ENCODE measurements at regions not wholly inside any gene's neighbourhood (a gene's known extent, or its start where the extent isn't known, plus 50 kb on each side); places are given as distances from the start of the nearest gene placed in this dataset.

DNA sequence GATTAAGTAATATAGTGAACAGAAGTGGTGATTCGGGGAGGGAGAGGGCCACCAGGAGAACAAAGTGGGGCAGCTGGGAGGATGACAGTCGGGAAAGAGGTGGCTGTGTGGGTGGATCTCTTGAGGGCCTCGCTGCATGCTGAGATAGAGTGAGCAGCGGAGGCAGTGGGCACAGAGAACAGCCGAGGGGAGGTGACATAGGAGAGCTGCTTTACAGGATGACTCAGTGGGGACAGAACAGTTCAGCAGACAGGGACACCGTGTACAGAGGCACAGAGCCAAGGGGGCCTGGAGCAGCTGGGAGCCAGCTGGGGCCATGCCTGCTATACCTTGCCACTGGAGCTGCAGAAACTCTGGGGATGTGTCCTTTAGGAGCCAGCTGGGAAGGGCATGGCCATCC, 273.9 kb downstream of the GADD45G start:
- DNase-seq (ENCODE audit: low read depth, low spot score) = peak; percentile 44

DNA sequence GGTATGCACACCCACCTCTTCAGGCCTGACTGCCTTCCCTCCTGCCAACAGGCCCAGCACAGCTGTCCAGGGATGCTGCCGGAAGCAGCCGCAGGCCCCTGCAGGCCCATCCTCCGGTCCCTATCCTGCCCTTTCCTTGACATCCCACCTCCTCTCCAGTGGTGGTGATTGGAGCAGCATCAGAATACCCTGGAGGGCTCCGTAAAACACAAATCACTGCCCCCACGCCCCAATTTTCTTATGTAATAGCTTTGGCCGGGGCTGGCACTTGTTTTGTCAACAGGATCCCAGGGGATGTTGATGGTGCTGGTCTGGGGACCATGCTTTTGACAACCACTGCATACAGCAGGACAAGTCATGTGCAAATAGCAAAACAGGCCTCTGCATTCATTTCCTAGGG, 274.5 kb downstream of the GADD45G start:
- DNase-seq (ENCODE audit: low read depth, low spot score) = no peak

DNA sequence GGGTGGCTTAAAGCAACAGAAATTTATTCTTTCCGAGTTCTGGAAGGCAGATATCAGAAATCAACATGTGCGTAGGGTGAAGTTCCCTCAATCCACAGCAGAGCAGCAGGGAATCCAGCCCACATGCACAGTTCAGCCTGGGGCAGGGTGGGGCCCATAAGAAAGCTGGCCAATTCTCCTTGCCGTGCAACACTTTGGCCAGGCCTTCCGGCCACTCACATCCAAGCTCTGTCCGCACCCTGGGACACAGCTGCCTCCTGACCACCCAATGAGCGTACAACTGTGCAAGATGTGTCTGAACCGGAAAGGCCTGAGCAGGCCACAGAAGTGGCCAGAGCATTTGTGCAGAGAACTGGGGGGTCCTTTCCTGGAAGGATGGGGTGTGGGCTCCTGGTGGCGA, 274.9 kb downstream of the GADD45G start:
- no peak for DNase-seq (ENCODE audit: low read depth, low spot score)

DNA sequence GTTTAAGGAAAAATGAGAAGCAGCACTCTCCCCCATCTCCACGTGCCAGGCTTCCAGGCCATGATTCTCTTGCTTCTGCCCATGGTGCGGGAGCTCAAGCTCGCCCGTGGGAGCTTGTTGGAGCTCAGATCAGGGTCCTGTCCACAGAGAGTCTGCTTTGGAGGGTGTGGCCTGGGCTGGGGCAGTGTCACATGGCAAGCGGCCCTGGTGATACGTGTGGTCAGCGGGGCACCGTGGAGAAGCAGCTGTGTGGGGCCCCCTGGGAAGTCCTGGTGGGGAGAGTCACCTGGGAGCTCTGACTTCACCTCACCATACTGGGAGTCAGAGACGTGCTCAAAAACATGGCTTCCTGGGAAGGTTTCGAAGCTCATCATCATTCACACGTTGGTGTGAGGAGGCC, 275.3 kb downstream of the GADD45G start:
- DNase-seq (ENCODE audit: low read depth, low spot score) = no peak

DNA sequence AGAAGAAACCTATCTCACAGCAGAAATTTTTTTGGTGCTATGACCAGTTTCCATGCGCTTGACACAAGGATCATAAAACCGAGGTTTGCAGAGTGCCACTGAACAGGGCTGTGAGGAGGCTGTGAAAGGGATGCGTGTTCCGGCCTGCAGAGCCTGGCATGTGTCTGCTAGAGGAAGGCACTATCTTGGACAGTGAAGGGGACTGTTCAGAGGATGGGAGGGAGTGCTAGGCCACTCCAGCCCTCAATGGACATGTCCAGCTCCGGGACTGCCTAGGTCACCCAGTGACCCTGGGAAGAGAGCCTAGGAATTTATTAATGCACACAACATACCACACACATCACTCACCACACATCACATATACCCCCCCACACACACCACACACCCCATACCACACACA, 275.9 kb downstream of the GADD45G start:
- DNase-seq (ENCODE audit: low read depth, low spot score) = no peak

DNA sequence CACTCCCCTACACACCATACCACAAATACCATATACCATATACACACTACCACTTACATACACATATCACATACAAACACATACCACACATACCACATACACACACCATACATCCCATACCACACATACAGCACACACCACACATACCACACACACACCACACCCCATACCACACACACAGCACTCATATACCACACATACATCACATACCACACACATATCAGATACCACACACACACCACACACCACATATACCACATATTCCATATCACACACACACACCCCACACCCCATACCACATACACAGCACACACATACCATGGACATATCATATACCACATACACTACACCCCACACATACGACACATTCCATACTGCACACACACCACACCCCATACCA, 276.6 kb downstream of the GADD45G start:
- no peak for DNase-seq (ENCODE audit: low read depth, low spot score)

DNA sequence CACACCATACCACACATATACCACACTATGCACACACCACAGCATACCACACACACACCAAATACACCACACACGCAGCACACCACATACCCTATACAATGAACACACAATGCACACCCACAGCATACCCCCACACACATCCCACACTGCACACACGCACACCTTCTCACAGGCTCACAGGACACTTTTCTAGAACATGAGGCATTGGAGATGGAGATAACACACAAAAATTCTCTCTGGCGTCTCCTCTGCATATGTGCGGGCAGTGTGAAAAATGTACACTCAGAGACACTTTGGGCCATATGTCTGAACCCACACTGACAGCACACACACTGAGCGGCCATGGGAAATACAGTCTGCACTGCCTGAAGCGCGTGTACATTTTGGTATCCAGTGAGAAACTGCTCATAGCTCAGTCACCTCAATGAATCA, 278.1 kb downstream of the GADD45G start:
- DNase-seq (ENCODE audit: low read depth, low spot score) = no peak

DNA sequence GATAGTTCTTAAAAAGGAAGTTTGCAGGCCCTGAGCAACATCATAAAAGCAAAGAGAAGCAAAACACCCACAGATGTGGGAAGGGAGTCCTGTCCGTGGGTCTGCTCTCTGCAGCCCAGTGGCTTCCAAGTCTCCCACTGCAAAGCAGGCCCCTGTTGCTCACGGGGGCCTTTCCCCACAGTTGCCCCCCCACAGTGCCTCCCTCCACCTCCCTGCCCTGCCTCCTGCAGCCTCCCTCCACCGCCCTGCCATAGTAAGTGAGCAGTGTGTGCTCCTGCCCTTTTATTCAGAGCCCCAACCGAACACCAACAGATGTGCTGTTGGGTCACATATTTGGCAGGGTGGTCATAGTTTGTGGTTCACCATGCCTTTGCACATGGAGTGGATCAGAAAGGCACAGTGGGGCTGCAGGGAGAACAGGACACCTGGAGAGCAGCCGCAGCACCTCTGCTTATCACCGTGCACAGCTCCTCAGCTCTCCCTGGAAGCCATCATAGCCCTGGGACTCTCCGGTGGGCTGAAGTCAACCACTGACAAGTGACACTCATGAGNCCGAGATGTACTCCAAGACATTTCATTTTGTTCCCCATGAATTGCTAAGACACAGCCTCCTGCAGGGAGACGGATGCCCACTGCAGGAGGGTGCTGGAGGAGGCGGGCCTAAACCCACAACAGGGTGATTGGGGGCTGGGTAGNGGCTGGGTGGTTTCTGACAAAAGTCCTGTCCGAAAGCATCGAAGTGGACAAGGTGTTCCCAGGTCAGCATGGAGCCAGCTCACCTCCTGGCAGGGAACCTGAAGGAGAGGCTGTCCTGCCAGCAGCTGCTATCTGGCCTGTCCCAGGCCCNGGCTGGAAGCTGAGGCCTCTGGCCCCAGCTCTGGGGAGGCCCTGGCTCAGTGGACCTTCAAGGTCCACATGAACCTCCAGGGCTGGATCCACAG, 278.9 kb downstream of the GADD45G start:
- no peak for DNase-seq (ENCODE audit: low read depth, low spot score)

DNA sequence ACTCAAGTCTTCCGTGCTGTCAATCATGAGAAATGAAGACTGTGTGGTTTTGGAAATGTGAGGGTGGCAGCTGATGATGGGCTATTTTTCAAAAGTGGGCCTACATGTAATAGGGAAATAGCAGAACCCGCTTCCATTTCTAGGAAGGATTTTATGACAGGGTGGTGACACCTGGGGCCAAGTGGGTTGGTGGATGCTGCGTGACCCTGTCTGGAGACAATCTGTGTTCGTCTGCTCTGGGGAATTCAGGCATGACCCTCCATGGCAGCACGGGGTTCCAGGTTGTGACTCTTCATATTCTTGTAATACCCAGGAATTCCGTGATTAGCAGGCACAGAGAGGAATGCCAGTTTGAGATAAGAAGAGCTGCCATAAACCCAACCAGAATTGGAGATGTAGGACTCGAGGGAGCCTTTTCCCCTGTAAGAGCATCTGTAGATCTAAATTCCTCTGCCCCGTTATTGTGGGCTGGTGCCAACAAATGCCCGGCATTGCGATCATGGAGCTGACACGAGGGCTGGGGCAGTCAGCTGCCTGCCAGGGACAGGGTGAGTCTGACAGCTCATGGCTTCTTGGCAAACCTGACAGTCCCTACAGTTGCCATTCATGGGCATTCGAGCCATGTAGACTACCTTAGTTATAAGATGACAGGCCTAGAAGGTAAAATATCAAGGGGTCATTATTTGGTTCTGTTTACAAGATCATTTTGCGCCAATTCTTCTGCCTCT, 279.7 kb downstream of the GADD45G start:
- DNase-seq (ENCODE audit: low read depth, low spot score) = peak; percentile 50

DNA sequence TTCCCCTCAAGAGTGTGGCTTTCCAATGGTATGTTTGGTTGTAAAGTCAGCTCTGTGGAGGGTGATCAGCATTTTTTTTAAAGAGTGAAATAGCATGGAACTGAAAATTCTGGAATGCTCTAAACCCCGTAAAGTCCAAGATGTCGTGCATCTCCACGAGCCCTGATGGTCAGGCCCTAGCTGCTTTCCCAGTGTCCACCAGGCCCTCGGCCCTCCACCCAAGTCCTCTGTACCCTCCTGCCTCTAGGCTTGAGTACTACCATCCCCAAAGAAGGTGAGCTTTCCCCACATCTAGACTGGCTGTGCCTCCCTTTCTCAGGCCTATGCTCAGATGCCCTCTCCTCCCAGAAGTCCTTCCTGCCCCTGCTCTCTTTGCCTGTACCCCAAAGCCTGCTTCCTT, 280.3 kb downstream of the GADD45G start:
- DNase-seq (ENCODE audit: low read depth, low spot score) = no peak

DNA sequence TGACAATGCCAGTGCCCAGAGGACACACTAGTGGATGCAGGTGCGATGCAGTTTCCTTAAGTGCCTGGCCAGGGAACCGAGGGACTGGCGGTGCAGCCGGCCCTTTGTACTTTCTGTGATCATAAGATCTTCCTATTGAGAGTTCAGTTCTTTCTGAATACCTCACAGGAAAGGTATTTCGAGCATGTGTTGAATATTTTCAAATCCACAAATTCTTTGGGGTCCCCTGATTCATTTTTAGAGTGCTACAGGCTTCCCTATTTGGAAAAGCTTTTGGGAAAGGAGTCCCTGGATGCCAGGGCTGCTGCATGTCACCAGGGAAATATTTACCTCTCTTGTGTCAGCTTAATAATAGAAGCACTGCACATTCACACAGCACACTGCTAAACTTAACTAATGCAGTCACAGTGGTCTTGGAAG, 281.5 kb downstream of the GADD45G start:
- DNase-seq (ENCODE audit: low read depth, low spot score) = peak; percentile 77

DNA sequence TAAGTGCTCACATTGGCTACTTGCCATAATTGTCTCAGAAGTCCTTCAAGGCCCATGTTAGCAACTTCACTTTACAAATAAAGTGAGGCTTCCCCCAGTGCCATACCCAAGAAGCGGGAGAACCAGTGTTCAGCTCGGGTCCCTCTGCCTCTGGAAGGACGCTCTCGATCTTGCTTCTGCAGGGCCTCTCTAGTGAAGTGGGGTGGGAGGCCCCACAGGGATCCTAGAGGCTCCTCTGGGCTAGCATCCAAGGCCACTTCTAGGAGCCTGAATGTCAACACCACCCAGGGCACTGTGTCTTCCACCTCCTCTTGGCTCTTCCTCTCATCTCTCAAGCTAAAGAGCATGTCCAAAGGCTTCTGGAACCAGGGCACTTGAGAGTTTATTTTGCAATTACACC, 282.5 kb downstream of the GADD45G start:
- DNase-seq (ENCODE audit: low read depth, low spot score) = no peak

DNA sequence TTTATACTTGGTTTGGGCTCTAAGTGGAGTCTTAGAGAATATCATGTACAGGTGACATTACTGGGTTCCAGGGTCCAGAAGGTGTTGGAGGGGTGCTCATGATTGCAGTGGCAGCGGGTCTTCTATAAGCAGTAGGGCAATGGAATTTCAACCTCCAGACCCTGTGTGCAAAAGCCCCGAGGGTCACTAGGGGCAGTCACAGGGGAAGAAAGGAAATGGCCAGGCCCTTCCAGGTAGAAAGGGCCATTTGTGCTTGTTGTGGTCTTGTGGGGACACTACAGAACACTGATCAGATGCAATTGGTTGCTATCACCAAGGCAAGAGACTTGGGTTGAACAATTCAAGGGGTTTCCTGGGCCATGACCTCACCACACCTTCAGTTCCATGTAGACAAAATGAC, 283.4 kb downstream of the GADD45G start:
- DNase-seq (ENCODE audit: low read depth, low spot score) = no peak

DNA sequence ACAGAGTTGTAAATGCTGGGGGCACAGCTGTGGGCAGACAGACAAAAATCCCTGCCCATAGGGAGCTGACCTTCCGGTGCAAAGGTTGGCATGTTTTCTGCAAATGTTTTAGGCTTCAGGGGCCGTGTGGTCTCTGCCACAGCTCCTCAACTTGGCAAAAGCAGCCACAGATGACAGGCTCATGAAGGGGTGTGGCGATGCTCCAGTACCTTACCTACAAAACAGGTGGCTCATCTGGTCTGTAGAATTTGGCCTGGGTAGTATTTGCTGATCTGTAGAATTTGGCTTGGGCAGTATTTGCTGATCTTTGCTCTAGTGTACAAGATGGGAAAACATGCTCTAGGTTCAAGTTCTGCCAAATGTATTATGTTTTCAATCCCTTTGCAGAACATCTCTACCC, 283.9 kb downstream of the GADD45G start:
- DNase-seq (ENCODE audit: low read depth, low spot score) = no peak

DNA sequence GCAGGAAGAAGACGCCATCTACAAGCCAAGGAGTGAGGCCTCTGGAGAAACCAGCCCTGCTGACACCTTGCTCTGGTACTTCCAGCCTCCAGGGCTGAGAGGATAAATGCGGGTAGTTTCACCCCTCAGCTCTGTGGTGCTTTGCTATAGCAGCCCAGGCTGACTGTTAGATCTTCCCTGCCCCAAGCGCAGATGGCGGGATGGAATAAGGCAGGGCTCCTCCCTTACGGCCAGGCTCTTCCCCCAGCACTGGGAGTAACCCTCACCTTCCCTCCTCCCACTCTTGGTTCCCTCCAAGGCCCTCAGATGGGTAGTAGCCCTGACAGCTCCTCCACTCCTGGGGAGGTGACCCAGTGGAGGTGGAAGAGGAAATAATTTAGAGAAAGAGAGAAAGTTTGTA, 285.1 kb downstream of the GADD45G start:
- no peak for DNase-seq (ENCODE audit: low read depth, low spot score)

DNA sequence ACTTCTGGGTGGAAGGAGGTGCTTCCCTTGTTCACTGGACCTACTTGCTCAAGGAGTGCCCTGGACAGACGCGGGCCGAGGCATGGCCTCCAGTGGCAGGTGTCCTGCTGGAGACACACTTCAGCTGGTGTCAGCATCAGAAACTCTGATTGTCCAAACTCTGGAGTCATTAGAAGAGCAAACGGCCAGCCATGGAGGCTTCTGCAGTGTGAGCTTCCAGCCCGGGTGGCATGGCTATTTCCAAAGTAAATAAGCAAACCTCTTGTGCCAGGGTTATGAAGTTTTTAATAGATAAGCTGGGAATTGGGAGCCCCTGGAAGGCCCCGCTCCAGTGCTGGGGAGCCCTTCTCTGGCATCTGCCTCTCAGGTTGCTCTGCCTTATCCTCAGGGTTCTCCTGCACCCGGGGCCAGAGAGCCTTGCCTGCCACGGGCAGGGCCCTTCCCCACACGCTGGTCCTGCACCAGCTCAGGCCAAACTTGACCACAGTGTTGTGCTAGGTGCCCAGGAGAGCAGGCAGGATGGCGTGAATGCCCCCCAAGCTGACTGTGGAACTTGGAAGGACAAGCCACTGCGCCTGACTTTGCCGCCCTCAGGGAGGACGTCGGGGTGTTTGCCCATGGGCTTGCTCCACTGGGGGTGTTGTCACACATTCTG, 285.6 kb downstream of the GADD45G start:
- no peak for DNase-seq (ENCODE audit: low read depth, low spot score)

DNA sequence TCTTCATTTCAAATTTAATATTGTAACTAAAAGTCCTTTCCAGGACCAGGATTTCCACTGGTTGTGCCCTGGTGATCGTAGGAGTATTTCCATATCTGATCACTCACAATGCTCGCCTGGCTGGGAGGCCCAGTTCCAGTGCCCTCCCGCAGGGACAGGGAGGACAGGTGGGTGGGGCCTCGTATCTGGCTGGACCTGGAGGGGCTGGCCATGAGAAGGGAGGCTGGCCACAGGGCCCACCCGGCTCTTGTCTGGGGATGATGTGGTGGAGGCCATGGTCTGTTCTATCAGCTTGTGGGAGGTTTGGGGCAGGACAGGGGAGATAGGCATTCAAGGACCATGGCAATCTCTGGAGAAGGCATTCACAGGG, 286.4 kb downstream of the GADD45G start:
- no peak for DNase-seq (ENCODE audit: low read depth, low spot score)

DNA sequence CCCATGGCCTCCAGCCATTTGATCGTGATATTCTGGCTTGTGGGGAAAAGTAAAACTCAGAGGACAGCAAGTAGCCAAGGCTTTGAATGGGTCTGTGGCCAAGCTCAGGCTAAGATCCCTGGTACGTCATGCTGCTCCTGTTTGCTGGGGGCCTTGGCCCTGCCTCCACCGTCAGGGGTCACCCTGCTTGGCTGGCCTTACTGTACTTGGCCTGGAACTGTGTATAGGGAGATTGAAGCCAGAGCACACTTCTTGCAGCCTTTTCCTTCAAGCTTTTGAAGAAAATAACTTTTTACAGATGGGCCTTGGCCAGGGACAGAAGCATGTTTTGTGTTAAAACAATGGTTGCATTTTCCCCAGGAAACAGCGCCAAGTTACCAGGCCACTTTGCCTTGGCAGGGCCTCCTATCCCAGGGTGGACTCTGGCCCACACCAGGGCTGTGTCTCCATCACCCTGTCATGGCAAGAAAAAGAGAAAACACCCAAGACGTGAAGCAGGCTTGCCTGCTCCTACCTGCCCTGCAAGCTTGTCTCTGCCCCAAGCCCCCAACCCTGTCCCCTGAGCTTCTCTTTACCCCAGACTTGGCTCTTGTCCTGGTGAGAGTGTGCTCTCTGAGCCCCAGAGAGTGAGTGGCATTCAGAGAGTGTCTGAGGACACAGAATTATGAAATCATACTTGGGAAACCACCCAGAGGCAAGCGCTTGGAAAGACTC, 286.9 kb downstream of the GADD45G start:
- DNase-seq (ENCODE audit: low read depth, low spot score) = no peak

DNA sequence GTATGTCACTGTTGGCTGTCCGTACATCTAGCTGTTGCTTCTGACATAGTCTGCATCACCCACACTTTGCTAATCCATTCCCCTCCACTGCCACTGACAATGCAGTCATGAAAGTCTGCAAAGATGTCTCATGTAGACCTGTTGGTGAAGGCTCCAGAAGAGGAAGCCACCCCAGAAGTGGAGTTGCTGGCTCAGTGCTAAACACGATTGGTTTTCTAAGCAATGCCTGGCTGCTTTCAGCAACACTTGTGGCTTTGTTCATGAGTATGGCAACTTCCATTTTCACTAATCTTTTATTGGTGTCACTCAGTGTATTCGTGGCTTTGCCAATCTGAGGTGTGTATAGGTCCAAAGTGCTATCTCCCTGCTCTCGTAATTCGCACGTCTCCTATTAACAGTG, 288.1 kb downstream of the GADD45G start:
- no peak for DNase-seq (ENCODE audit: low read depth, low spot score)

DNA sequence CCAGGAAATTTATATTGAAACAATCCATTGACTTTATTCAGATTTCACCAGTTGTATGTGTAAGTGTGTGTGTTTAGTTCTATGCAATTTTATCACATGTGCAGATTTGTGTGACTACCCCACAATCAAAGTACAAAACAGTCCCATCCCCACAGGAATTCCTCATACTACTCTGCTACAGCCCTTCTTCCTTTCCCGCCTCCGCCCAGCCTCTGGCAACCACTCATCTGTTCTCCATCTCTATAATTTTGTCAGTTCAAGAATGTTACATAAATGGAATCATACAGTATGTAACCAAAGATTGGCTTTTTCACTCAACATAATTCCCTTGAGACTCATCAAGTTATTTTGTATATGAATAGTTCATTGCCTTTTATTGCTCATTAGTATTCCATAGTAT, 289.1 kb downstream of the GADD45G start:
- no peak for DNase-seq (ENCODE audit: low read depth, low spot score)

DNA sequence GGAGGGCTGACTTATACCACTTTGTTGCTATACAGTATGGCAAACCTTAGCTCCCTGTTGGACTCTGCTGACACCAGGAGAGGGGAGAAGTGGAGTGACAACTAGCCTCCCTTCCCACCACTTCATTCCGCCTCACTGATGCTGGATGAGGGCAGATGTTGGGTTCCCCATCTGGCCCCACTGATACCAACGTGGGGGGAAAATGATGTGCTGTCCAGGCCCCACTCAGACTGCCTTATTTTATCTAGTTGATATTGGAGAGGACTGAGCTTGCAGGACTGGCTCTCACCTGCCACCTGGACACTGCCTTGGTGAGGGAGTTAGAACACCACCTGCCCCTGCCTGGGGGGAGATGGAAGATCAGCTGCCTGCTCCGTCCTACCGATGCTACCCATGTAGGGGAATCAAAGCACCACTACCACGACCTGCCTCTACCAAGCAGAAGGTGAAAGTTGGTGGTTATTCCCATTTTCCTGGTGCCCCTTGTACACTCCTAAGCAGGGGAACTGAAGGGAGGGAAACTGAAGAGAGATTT, 292.1 kb downstream of the GADD45G start:
- DNase-seq (ENCODE audit: low read depth, low spot score) = no peak

DNA sequence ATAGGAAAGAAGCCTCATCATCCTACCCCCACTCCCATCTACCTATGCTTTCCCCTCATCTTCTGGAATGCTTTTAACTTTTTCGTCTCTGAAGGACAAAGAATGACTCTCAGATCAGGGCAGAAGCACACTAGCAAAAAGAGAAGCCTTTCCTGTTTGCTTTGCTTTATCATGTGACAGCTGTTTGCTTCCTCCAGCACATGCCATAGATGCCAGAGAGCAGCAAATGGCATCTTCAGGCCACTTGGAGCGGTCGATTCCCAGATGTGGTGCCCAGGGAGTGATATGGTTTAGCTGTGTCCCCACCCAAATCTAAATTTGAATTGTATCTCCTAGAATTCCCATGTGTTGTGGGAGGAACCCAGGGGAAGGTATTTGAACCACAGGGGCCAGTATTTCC, 294.8 kb downstream of the GADD45G start:
- DNase-seq (ENCODE audit: low read depth, low spot score) = no peak
